CD14-positive monocyte (primary cell): ENCODE measurements at regions not wholly inside any gene's neighbourhood (a gene's known extent, or its start where the extent isn't known, plus 50 kb on each side); places are given as distances from the start of the nearest gene placed in this dataset.

ENCODE experiments used
- DNase-seq, 3 donors: peaks; one replicate each; pipeline ENCODE4 v3.0.0-alpha.2; 2011 to 2022
- H2AFZ ChIP-seq: 2 replicates; pipeline ENCODE4 v1.6.0; 2012; ENCODE audit warnings: mild to moderate bottlenecking, low read depth, low read length, inconsistent platforms; ENCODE audit not compliant: insufficient read depth, poor library complexity, severe bottlenecking
- H3K27ac ChIP-seq, 2 donors: 1 replicate in 1 of 2; 2 replicates in 1 of 2; pipeline ENCODE4 v1.5.1; 2012 to 2013; ENCODE audit warnings: low read length in 2 of 2, control low read depth in 1 of 2, inconsistent platforms in 1 of 2, low read depth in 1 of 2, mild to moderate bottlenecking in 1 of 2
- H3K27me3 ChIP-seq, 2 donors: one replicate each; pipeline versions ENCODE4 v1.6.0 to v1.6.1; 2011 to 2013; ENCODE audit warnings: low read length in 2 of 2; ENCODE audit not compliant: control insufficient read depth in 2 of 2, insufficient read depth in 2 of 2
- H3K36me3 ChIP-seq, 2 donors: replicated peaks in 1 of 2; 1 replicate in 1 of 2; 2 replicates in 1 of 2; pipeline versions ENCODE4 v1.5.1 to v1.6.1; 2012 to 2013; ENCODE audit warnings: low read length in 2 of 2, control low read depth in 1 of 2, inconsistent platforms in 1 of 2, mild to moderate bottlenecking in 1 of 2; ENCODE audit not compliant: insufficient read depth in 2 of 2, control insufficient read depth in 1 of 2
- H3K4me1 ChIP-seq, 2 donors: 1 replicate in 1 of 2; 2 replicates in 1 of 2; pipeline versions ENCODE4 v1.5.1 to v1.6.1; 2012 to 2013; ENCODE audit warnings: low read length in 2 of 2, control low read depth in 1 of 2, inconsistent platforms in 1 of 2, mild to moderate bottlenecking in 1 of 2, moderate library complexity in 1 of 2; ENCODE audit not compliant: insufficient read depth in 2 of 2, control insufficient read depth in 1 of 2
- H3K4me2 ChIP-seq: replicated peaks from 2 replicates; pipeline ENCODE3; 2012; ENCODE audit warnings: low read length, moderate library complexity, mild to moderate bottlenecking; ENCODE audit not compliant: poor library complexity, severe bottlenecking; ENCODE audit errors: extremely low read depth
- H3K4me3 ChIP-seq, 3 experiments: fragments of 200-600 bp in 1 of 3; sonication (generic) in 1 of 3; replicated peaks in 1 of 3; 1 replicate in 2 of 3; 2 replicates in 1 of 3; pipeline ENCODE4 v1.5.1; 2011 to 2013; ENCODE audit warnings: low read length in 3 of 3, mild to moderate bottlenecking in 3 of 3, control low read depth in 2 of 3, low read depth in 2 of 3, inconsistent platforms in 1 of 3, moderate library complexity in 1 of 3
- H3K79me2 ChIP-seq: 2 replicates; pipeline ENCODE4 v1.6.0; 2012; ENCODE audit warnings: mild to moderate bottlenecking, control low read depth, inconsistent platforms, low read length, moderate library complexity; ENCODE audit not compliant: insufficient read depth
- H3K9ac ChIP-seq: 2 replicates; pipeline ENCODE4 v1.6.0; 2017; ENCODE audit warnings: low read length, mild to moderate bottlenecking; ENCODE audit not compliant: insufficient read depth, poor library complexity, severe bottlenecking
- H3K9me3 ChIP-seq, 2 donors: replicated peaks in 1 of 2; 1 replicate in 1 of 2; 2 replicates in 1 of 2; pipeline versions ENCODE4 v1.5.1 to v1.6.1; 2012 to 2013; ENCODE audit warnings: low read length in 2 of 2, control low read depth in 1 of 2; ENCODE audit not compliant: control insufficient read depth in 1 of 2, insufficient read depth in 1 of 2
- H4K20me1 ChIP-seq: 2 replicates; pipeline ENCODE4 v1.6.0; 2012; ENCODE audit warnings: mild to moderate bottlenecking, low read length, control low read depth, moderate library complexity; ENCODE audit not compliant: insufficient read depth
- H3K27ac Mint-ChIP-seq, 7 donors: one replicate each; pipeline ENCODE4 v1.8.0; 2020; ENCODE audit warnings: mild to moderate bottlenecking in 7 of 7, mixed read lengths in 7 of 7, moderate library complexity in 6 of 7, inconsistent platforms in 2 of 7
- H3K27me3 Mint-ChIP-seq, 3 donors: one replicate each; pipeline ENCODE4 v1.8.0; 2021 to 2022; ENCODE audit warnings: low read depth in 3 of 3, mild to moderate bottlenecking in 3 of 3, mixed read lengths in 3 of 3, moderate library complexity in 3 of 3, inconsistent platforms in 1 of 3
- H3K36me3 Mint-ChIP-seq, 2 donors: one replicate each; pipeline ENCODE4 v1.8.0; 2020; ENCODE audit warnings: mixed read lengths in 2 of 2, inconsistent platforms in 1 of 2, mild to moderate bottlenecking in 1 of 2
- H3K4me1 Mint-ChIP-seq: one replicate; pipeline ENCODE4 v1.8.0; 2020; ENCODE audit warnings: mild to moderate bottlenecking, mixed read lengths
- H3K4me3 Mint-ChIP-seq, 2 donors: one replicate each; pipeline ENCODE4 v1.8.0; 2020; ENCODE audit warnings: mild to moderate bottlenecking in 2 of 2, mixed read lengths in 2 of 2, moderate library complexity in 1 of 2
- H3K9me3 Mint-ChIP-seq, 7 donors: one replicate each; pipeline ENCODE4 v1.8.0; 2020 to 2022; ENCODE audit warnings: mixed read lengths in 7 of 7, mild to moderate bottlenecking in 6 of 7, moderate library complexity in 6 of 7, inconsistent platforms in 2 of 7
- WGBS: methylation state at CpG from one replicate; pipeline ENCODE4 v1.1.5; 2013; ENCODE audit warnings: missing lambda C conversion rate; ENCODE audit not compliant: insufficient coverage; 5-methylcytosine and 5-hydroxymethylcytosine counted together
- intact Hi-C, 2 donors: fragments of 100-400 bp; cut with micrococcal nuclease; formaldehyde crosslinking; loops; one replicate each; pipeline versions ENCODE4 v1.15.0 to v1.15.1; 2023
- TF ChIP-seq, protein P1 (sequence below): fragments of 200-600 bp; IDR thresholded peaks from one replicate; pipeline ENCODE4 v1.8.0; 2022; ENCODE audit warnings: antibody characterized with exemption, mild to moderate bottlenecking

- Histone ChIP-seq H4K20me1 (no peaks in the 10 kb centered on the region), H3K79me2 (no peaks in the 10 kb centered on the region), H3K36me3 (no peaks in the 10 kb centered on the region), H2AFZ (no peak overlapping the region), H3K4me1 (no peaks in the 10 kb centered on the region), H3K4me2 (no peak overlapping the region), H3K4me3 (no peak overlapping the region), H3K9me3 (no peaks in the 10 kb centered on the region), H3K9ac (no peak overlapping the region), H3K27me3 (no peaks in the 10 kb centered on the region), H3K27ac (no peak overlapping the region)
- no peak for DNase-seq
- Mint-ChIP-seq H3K4me1 (no peaks in the 10 kb centered on the region), H3K36me3 (no peaks in the 10 kb centered on the region), H3K9me3 (peaks cover 0 to 5% (median 0%) of the 10 kb centered on the region in 7 donors), H3K27me3 (peaks cover under 1 to 12% (median 2%) of the 10 kb centered on the region in 3 donors), H3K4me3 (no peak overlapping the region), H3K27ac (peak overlapping the region in 1 of 7 donors; percentile 46)
- WGBS = 95% methylated on average over 11 of the region's 13 CpGs
- intact Hi-C loops = no loop called here
- TF ChIP-seq, protein P1, sequence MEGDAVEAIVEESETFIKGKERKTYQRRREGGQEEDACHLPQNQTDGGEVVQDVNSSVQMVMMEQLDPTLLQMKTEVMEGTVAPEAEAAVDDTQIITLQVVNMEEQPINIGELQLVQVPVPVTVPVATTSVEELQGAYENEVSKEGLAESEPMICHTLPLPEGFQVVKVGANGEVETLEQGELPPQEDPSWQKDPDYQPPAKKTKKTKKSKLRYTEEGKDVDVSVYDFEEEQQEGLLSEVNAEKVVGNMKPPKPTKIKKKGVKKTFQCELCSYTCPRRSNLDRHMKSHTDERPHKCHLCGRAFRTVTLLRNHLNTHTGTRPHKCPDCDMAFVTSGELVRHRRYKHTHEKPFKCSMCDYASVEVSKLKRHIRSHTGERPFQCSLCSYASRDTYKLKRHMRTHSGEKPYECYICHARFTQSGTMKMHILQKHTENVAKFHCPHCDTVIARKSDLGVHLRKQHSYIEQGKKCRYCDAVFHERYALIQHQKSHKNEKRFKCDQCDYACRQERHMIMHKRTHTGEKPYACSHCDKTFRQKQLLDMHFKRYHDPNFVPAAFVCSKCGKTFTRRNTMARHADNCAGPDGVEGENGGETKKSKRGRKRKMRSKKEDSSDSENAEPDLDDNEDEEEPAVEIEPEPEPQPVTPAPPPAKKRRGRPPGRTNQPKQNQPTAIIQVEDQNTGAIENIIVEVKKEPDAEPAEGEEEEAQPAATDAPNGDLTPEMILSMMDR = no peak
Observed at GRCh38 chr1:4019147-4019521, 119.1 kb upstream of the C1orf174 start.

- no peaks in the 10 kb centered on the region for H3K4me1 ChIP-seq
- DNase-seq = no peak
- H3K36me3 Mint-ChIP-seq = no peaks in the 10 kb centered on the region
- H4K20me1 ChIP-seq = no peaks in the 10 kb centered on the region
- intact Hi-C loops = loop anchor here in 1 of 2 donors (10.0 kb wide), 1 partner anchor 65 kb away; no protein-coding TSS in a partner anchor
- peak overlapping the region in 1 of 7 donors; percentile 32 for H3K27ac Mint-ChIP-seq
- no peak overlapping the region for H3K4me2 ChIP-seq
- WGBS = 87% methylated on average over 11 of the region's 15 CpGs
- no peaks in the 10 kb centered on the region for H3K4me1 Mint-ChIP-seq
- H3K4me3 ChIP-seq = no peak overlapping the region
- H2AFZ ChIP-seq = no peak overlapping the region
- no peak overlapping the region for H3K9ac ChIP-seq
- TF ChIP-seq, protein P1 = no peak
- H3K36me3 ChIP-seq = no peaks in the 10 kb centered on the region
- H3K27ac ChIP-seq = no peak overlapping the region
- no peaks in the 10 kb centered on the region for H3K9me3 ChIP-seq
- no peaks in the 10 kb centered on the region for H3K79me2 ChIP-seq
- H3K9me3 Mint-ChIP-seq = peaks cover 0 to 5% (median 0%) of the 10 kb centered on the region in 7 donors
- peaks cover 0 to 12% (median 2%) of the 10 kb centered on the region in 3 donors for H3K27me3 Mint-ChIP-seq
- no peaks in the 10 kb centered on the region for H3K27me3 ChIP-seq
- H3K4me3 Mint-ChIP-seq = no peak overlapping the region
Observed at GRCh38 chr1:4019606-4020331, 119.7 kb upstream of the C1orf174 start.
